ENCODE measurements at regions not wholly inside any gene's neighbourhood (a gene's known extent, or its start where the extent isn't known, plus 50 kb on each side); places are given as distances from the start of the nearest gene placed in this dataset.

GRCh38 chr3:191555037-191555436, 94.1 kb downstream of the PYDC2 start:
- Mint-ChIP-seq H3K4me3 (ENCODE audit: unreplicated experiment) (no peak overlapping the region), H3K27ac (ENCODE audit: unreplicated experiment) (no peak overlapping the region), H3K4me1 (ENCODE audit: low read depth, unreplicated experiment) (no peaks in the 10 kb centered on the region), H3K27me3 (ENCODE audit: insufficient read depth, unreplicated experiment) (no peaks in the 10 kb centered on the region), H3K9me3 (ENCODE audit: unreplicated experiment) (no peaks in the 10 kb centered on the region), H3K36me3 (ENCODE audit: insufficient read depth, unreplicated experiment) (no peaks in the 10 kb centered on the region)
- Histone ChIP-seq H3K9me3 (no peaks in the 10 kb centered on the region), H3K36me3 (ENCODE audit: control insufficient read depth, insufficient read depth, low read length) (no peaks in the 10 kb centered on the region), H3K27me3 (replicated peaks; ENCODE audit: control insufficient read depth, insufficient read depth, low read length) (no peaks in the 10 kb centered on the region), H3K4me1 (no peaks in the 10 kb centered on the region), H3K4me3 (ENCODE audit: low read depth, low read length) (no peak overlapping the region)
- DNase-seq = no peak
- intact Hi-C loops (cut with micrococcal nuclease; ENCODE audit: unreplicated experiment) = no loop called here
- ChIA-PET CTCF (no interaction called here), POLR2A (no interaction called here)
- no TSS peak for BruUV-seq (replicated peaks)
- TF ChIP-seq, protein P1, sequence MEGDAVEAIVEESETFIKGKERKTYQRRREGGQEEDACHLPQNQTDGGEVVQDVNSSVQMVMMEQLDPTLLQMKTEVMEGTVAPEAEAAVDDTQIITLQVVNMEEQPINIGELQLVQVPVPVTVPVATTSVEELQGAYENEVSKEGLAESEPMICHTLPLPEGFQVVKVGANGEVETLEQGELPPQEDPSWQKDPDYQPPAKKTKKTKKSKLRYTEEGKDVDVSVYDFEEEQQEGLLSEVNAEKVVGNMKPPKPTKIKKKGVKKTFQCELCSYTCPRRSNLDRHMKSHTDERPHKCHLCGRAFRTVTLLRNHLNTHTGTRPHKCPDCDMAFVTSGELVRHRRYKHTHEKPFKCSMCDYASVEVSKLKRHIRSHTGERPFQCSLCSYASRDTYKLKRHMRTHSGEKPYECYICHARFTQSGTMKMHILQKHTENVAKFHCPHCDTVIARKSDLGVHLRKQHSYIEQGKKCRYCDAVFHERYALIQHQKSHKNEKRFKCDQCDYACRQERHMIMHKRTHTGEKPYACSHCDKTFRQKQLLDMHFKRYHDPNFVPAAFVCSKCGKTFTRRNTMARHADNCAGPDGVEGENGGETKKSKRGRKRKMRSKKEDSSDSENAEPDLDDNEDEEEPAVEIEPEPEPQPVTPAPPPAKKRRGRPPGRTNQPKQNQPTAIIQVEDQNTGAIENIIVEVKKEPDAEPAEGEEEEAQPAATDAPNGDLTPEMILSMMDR (IDR thresholded peaks at IDR 0.05; ENCODE audit: insufficient read depth in 1 of 2, low read depth in 1 of 2, low read length in 1 of 2, severe bottlenecking in 1 of 2, unreplicated experiment in 1 of 2) = no peak

DNA sequence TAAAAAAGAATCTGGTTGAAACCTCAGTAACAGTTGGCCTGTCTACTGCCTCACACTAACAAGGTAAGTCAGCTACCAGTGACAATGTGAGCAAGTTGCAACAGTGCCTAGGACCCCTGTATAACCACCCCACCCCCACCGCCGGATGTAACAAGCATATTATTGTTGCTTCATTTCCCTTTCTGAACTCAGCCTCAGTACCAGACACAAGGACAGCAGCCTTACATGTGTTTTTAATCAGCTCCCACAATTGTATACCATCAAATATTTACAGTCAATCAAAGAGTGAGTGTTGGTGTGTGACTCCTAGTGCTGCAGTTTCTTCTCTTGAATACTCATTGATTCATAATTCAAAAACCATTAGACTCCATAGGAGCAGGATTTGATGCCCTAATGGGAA, 96.4 kb downstream of the PYDC2 start:
- H3K4me3 Mint-ChIP-seq (ENCODE audit: unreplicated experiment) = no peak overlapping the region
- Histone ChIP-seq H3K36me3 (ENCODE audit: control insufficient read depth, insufficient read depth, low read length) (no peaks in the 10 kb centered on the region), H3K4me3 (ENCODE audit: low read depth, low read length) (no peak overlapping the region), H3K9me3 (no peaks in the 10 kb centered on the region), H3K4me1 (no peaks in the 10 kb centered on the region), H3K27me3 (replicated peaks; ENCODE audit: control insufficient read depth, insufficient read depth, low read length) (no peaks in the 10 kb centered on the region)
- intact Hi-C loops (cut with micrococcal nuclease; ENCODE audit: unreplicated experiment) = no loop called here
- H3K27ac Mint-ChIP-seq (ENCODE audit: unreplicated experiment) = no peak overlapping the region
- peaks cover 11% of the 10 kb centered on the region for H3K9me3 Mint-ChIP-seq (ENCODE audit: unreplicated experiment)
- ChIA-PET POLR2A (no interaction called here), CTCF (interaction anchor here (0.7 kb wide), 1 partner anchor 539 kb away, joined by 4 read pairs; no protein-coding TSS in a partner anchor)
- no peaks in the 10 kb centered on the region for H3K36me3 Mint-ChIP-seq (ENCODE audit: insufficient read depth, unreplicated experiment)
- DNase-seq = no peak
- no peaks in the 10 kb centered on the region for H3K4me1 Mint-ChIP-seq (ENCODE audit: low read depth, unreplicated experiment)
- TF ChIP-seq, protein P1 (IDR thresholded peaks at IDR 0.05; ENCODE audit: insufficient read depth in 1 of 2, low read depth in 1 of 2, low read length in 1 of 2, severe bottlenecking in 1 of 2, unreplicated experiment in 1 of 2) = no peak
- no peaks in the 10 kb centered on the region for H3K27me3 Mint-ChIP-seq (ENCODE audit: insufficient read depth, unreplicated experiment)
- no TSS peak for BruUV-seq (replicated peaks)

DNA sequence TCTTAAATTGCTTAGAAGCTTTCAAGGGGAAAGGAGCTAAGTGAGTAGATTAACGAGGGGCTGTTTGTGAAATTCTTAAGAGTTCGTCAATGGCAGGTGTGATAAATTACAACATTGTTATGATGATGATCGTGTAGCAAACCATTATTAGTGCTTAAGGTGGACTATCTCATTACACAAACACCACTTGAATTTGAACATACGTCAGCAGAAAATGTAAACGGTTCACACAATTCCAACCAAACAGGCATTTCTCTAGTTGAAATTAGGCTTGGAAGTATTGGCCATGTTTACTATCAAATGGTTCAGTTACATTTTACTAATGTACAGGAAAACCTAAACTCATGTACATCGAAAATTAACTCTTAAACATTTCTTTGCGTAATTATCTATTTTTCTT, 102.8 kb downstream of the PYDC2 start:
- TF ChIP-seq, protein P1 (IDR thresholded peaks at IDR 0.05; ENCODE audit: insufficient read depth in 1 of 2, low read depth in 1 of 2, low read length in 1 of 2, severe bottlenecking in 1 of 2, unreplicated experiment in 1 of 2) = no peak
- CTCF ChIA-PET = no interaction called here
- H3K4me1 Mint-ChIP-seq (ENCODE audit: low read depth, unreplicated experiment) = peaks cover 10% of the 10 kb centered on the region
- POLR2A ChIA-PET = no interaction called here
- Histone ChIP-seq H3K36me3 (ENCODE audit: control insufficient read depth, insufficient read depth, low read length) (no peaks in the 10 kb centered on the region), H3K4me1 (no peaks in the 10 kb centered on the region), H3K27me3 (replicated peaks; ENCODE audit: control insufficient read depth, insufficient read depth, low read length) (no peaks in the 10 kb centered on the region), H3K9me3 (no peaks in the 10 kb centered on the region; the same call in 1 of the 2 replicates), H3K4me3 (ENCODE audit: low read depth, low read length) (no peak overlapping the region)
- H3K9me3 Mint-ChIP-seq (ENCODE audit: unreplicated experiment) = peaks cover 20% of the 10 kb centered on the region
- DNase-seq = no peak
- no peak overlapping the region for H3K4me3 Mint-ChIP-seq (ENCODE audit: unreplicated experiment)
- H3K36me3 Mint-ChIP-seq (ENCODE audit: insufficient read depth, unreplicated experiment) = no peaks in the 10 kb centered on the region
- no peak overlapping the region for H3K27ac Mint-ChIP-seq (ENCODE audit: unreplicated experiment)
- BruUV-seq (replicated peaks) = no TSS peak
- intact Hi-C loops (cut with micrococcal nuclease; ENCODE audit: unreplicated experiment) = no loop called here
- no peaks in the 10 kb centered on the region for H3K27me3 Mint-ChIP-seq (ENCODE audit: insufficient read depth, unreplicated experiment)
